Gastrocnemius medialis (tissue), 4 donors: ENCODE measurements at regions not wholly inside any gene's neighbourhood (a gene's known extent, or its start where the extent isn't known, plus 50 kb on each side); places are given as distances from the start of the nearest gene placed in this dataset.

Source experiments
- ATAC-seq, 2 donors: fragments of 150-250 bp; one replicate each; pipeline ENCODE4 v1.9.1; 2016
- DNase-seq, 2 donors: peaks; one replicate each; pipeline ENCODE4 v3.0.0-alpha.2; 2019
- H3K27ac ChIP-seq, 4 donors: fragments of 200-600 bp; sonication (generic); 1 replicate in 1 of 4; 2 replicates in 3 of 4; pipeline ENCODE4 v1.5.1; 2016 to 2018; ENCODE audit warnings: mild to moderate bottlenecking in 2 of 4, moderate library complexity in 1 of 4
- H3K27me3 ChIP-seq, 3 donors: fragments of 200-600 bp; sonication (generic) in 2 of 3; 1 replicate in 1 of 3; 2 replicates in 2 of 3; pipeline versions ENCODE4 v1.5.1 to v1.6.0; 2016 to 2019; ENCODE audit warnings: mild to moderate bottlenecking in 1 of 3, moderate library complexity in 1 of 3
- H3K36me3 ChIP-seq, 2 donors: fragments of 200-600 bp; sonication (generic) in 1 of 2; one replicate each; pipeline ENCODE4 v1.5.1; 2017 to 2018
- H3K4me1 ChIP-seq, 2 donors: fragments of 200-600 bp; sonication (generic) in 1 of 2; one replicate each; pipeline ENCODE4 v1.5.1; 2016 to 2017; ENCODE audit warnings: mild to moderate bottlenecking in 2 of 2
- H3K4me3 ChIP-seq, 4 donors: fragments of 200-600 bp; sonication (generic) in 3 of 4; 1 replicate in 1 of 4; 2 replicates in 3 of 4; pipeline ENCODE4 v1.5.1; 2016 to 2019; ENCODE audit warnings: mild to moderate bottlenecking in 2 of 4
- H3K9me3 ChIP-seq, 3 donors: fragments of 200-600 bp; sonication (generic) in 2 of 3; 1 replicate in 1 of 3; 2 replicates in 2 of 3; pipeline ENCODE4 v1.5.1; 2016 to 2019
- POLR2A ChIP-seq, 2 donors: fragments of 450-650 bp; IDR thresholded peaks; one replicate each; pipeline ENCODE4 v1.6.1; 2017; ENCODE audit warnings: antibody characterized with exemption in 2 of 2, mild to moderate bottlenecking in 2 of 2, moderate library complexity in 2 of 2
- in situ Hi-C, 4 donors: fragments of 200-750 bp; cut with MboI; loops; one replicate each; pipeline versions ENCODE4 v1.15.0 to v1.8.0; 2017; ENCODE audit warnings: low sequenced_read_pairs in 4 of 4
- intact Hi-C: fragments of 100-400 bp; cut with DNase I; formaldehyde crosslinking; loops from one replicate; pipeline ENCODE4 v1.15.1; 2023; ENCODE audit warnings: low total_unique reads
- TF ChIP-seq, protein P1 (sequence below), 5 experiments: fragments of 450-650 bp in 3 of 5; fragments of 200-600 bp in 2 of 5; sonication (generic) in 2 of 5; IDR thresholded peaks in 4 of 5; conservative IDR thresholded peaks in 1 of 5; 1 replicate in 4 of 5; 2 replicates in 1 of 5; pipeline ENCODE4 v1.5.1; 2016 to 2019; ENCODE audit warnings: antibody characterized with exemption in 5 of 5, mild to moderate bottlenecking in 3 of 5, moderate library complexity in 3 of 5

- in situ Hi-C loops, result no loop called here
- H3K27ac ChIP-seq, result no peak overlapping the region
- no peak overlapping the region for H3K4me3 ChIP-seq
- intact Hi-C loops, result no loop called here
- ATAC-seq, result no peak
- H3K4me1 ChIP-seq, result no peaks in the 10 kb centered on the region
- no peaks in the 10 kb centered on the region for H3K36me3 ChIP-seq
- TF ChIP-seq, protein P1, sequence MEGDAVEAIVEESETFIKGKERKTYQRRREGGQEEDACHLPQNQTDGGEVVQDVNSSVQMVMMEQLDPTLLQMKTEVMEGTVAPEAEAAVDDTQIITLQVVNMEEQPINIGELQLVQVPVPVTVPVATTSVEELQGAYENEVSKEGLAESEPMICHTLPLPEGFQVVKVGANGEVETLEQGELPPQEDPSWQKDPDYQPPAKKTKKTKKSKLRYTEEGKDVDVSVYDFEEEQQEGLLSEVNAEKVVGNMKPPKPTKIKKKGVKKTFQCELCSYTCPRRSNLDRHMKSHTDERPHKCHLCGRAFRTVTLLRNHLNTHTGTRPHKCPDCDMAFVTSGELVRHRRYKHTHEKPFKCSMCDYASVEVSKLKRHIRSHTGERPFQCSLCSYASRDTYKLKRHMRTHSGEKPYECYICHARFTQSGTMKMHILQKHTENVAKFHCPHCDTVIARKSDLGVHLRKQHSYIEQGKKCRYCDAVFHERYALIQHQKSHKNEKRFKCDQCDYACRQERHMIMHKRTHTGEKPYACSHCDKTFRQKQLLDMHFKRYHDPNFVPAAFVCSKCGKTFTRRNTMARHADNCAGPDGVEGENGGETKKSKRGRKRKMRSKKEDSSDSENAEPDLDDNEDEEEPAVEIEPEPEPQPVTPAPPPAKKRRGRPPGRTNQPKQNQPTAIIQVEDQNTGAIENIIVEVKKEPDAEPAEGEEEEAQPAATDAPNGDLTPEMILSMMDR (IDR thresholded peaks at IDR 0.05 in 4 of 5, conservative IDR thresholded peaks at IDR 0.05 in 1 of 5), result no peak
- TF ChIP-seq POLR2A (IDR thresholded peaks at IDR 0.05), result no peak
- no peaks in the 10 kb centered on the region for H3K9me3 ChIP-seq
- H3K27me3 ChIP-seq, result no peaks in the 10 kb centered on the region
- DNase-seq, result no peak
Measured at GRCh38 chr18:10182009-10182624, 268.3 kb downstream of the VAPA start.

DNA sequence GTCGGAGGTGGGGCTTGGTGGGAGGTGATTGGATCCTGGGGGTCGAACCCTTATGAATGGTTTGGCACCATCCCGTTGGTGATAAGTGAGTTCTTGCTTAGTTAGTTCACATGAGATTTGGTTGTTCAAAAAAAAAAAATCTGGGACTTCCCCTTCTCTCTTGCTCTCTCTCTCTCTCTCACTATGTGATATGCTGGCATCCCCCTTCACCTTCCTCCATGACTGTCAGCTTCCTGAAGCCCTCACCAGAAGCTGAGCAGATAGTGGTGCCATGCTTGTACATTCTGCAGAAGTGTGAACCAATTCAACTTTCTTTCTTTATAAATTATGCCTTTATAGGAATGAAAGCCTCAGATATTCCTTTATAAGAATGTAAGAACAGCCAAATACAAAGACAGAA, 269.7 kb upstream of the APCDD1 start:
- ATAC-seq, result no peak
- Histone ChIP-seq H3K27ac (no peak overlapping the region), H3K36me3 (no peaks in the 10 kb centered on the region), H3K9me3 (no peaks in the 10 kb centered on the region), H3K4me1 (no peaks in the 10 kb centered on the region), H3K4me3 (no peak overlapping the region), H3K27me3 (no peaks in the 10 kb centered on the region)
- DNase-seq, result no peak
- intact Hi-C loops, result no loop called here
- in situ Hi-C loops, result no loop called here
- no peak for TF ChIP-seq POLR2A (IDR thresholded peaks at IDR 0.05)
- TF ChIP-seq, protein P1 (IDR thresholded peaks at IDR 0.05 in 4 of 5, conservative IDR thresholded peaks at IDR 0.05 in 1 of 5), result no peak

GRCh38 chr18:10188971-10189810, 265.2 kb upstream of the APCDD1 start:
- intact Hi-C loops, result no loop called here
- Histone ChIP-seq H3K4me1 (no peaks in the 10 kb centered on the region), H3K9me3 (no peaks in the 10 kb centered on the region), H3K36me3 (no peaks in the 10 kb centered on the region), H3K27me3 (no peaks in the 10 kb centered on the region), H3K27ac (no peak overlapping the region), H3K4me3 (no peak overlapping the region)
- no peak for DNase-seq
- ATAC-seq, result peak in 1 of 2 donors; percentile 18
- in situ Hi-C loops, result no loop called here
- no peak for TF ChIP-seq POLR2A (IDR thresholded peaks at IDR 0.05)
- TF ChIP-seq, protein P1 (IDR thresholded peaks at IDR 0.05 in 4 of 5, conservative IDR thresholded peaks at IDR 0.05 in 1 of 5), result no peak

DNA sequence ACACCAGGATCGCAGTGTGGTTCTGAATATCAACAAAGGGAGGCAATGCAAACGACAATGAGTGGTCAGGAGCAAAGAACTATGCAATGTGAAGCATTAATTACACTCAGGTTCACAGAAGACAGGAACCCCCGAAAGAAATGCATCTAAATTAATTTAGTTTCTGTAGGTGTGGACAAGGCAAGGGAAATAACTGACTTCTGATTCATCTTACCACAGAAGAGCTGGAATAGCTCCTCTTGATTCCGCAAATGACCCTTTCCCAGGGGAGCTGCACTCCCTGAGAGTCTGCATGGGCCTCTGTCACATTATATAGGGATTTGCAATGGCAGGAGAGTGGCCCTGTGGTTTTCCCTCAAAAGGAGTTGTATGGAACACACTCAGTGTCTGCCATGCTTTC, 263.9 kb upstream of the APCDD1 start:
- no peak for ATAC-seq
- no peak overlapping the region for H3K27ac ChIP-seq
- DNase-seq, result no peak
- no peaks in the 10 kb centered on the region for H3K9me3 ChIP-seq
- no peak overlapping the region for H3K4me3 ChIP-seq
- in situ Hi-C loops, result no loop called here
- no peaks in the 10 kb centered on the region for H3K36me3 ChIP-seq
- intact Hi-C loops, result no loop called here
- no peak for TF ChIP-seq POLR2A (IDR thresholded peaks at IDR 0.05)
- TF ChIP-seq, protein P1 (IDR thresholded peaks at IDR 0.05 in 4 of 5, conservative IDR thresholded peaks at IDR 0.05 in 1 of 5), result no peak
- H3K4me1 ChIP-seq, result no peaks in the 10 kb centered on the region
- no peaks in the 10 kb centered on the region for H3K27me3 ChIP-seq
